Activated CD4-positive, CD25-positive, alpha-beta regulatory T cell treated with anti-CD3 and anti-CD28 coated beads, Interleukin-2, amount 50 U/mL, for 72 hours (primary cell): ENCODE measurements at regions not wholly inside any gene's neighbourhood (a gene's known extent, or its start where the extent isn't known, plus 50 kb on each side); places are given as distances from the start of the nearest gene placed in this dataset.
"Not testable (repeated sequence)": the region's sequence is repeated elsewhere in the genome, so short reads cannot be mapped to it uniquely, and the experiment has no call there.

ENCODE experiments used
- DNase-seq: peaks from one replicate; pipeline ENCODE4 v3.0.0; 2021

DNA sequence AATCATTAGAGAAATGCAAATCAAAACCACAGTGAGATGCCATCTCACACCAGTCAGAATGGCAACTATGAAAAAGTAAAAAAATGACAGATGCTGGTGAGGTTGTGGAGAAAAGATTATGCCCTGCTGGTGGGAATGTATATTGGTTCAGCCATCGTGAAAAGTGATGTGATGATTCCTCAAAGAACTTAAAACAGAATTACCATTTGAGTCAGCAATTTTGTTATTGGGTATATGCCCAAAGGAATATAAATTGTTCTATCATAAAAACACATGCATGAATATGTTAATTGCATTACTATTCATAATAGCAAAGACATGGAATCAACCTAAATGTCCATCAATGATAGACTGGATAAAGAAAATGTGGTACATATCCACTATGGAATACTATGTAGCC, 115.1 kb upstream of the OR4E1 start:
- not testable (repeated sequence) for DNase-seq

DNA sequence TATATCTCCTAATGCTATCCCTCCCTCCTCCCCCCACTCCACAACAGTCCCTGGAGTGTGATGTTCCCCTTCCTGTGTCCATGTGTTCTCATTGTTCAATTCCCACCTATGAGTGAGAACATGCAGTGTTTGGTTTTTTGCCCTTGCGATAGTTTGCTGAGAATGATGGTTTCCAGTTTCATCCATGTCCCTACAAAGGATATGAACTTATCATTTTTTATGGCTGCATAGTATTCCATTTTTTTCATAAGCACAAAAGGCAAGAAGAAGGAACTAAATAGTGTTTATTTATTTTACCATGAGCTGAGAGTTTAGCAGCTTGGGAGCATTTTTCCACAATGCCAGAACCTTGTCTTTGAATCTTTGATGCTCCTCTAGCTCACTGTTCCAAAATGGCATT, 113.6 kb upstream of the OR4E1 start:
- not testable (repeated sequence) for DNase-seq

DNA sequence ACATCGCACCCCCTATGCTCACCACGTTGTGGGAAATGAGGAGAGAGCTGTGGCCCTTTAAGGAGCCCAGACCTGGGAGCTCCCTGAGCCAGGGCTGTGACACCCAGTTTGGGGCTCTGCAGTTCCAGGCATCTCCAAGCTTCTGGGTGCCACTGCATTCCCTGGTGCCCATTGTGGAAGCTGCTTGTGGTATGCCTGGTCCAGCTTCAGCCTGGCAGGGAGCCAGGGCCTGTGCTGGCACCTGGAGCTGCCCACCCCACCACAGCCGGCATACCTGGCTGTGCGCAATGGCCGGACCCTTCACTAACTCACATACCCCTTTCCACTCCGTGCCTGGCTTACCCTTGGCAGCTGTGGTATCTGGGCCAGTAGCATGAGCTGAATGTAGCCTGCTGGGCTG, 107.9 kb upstream of the OR4E1 start:
- no peak for DNase-seq

DNA sequence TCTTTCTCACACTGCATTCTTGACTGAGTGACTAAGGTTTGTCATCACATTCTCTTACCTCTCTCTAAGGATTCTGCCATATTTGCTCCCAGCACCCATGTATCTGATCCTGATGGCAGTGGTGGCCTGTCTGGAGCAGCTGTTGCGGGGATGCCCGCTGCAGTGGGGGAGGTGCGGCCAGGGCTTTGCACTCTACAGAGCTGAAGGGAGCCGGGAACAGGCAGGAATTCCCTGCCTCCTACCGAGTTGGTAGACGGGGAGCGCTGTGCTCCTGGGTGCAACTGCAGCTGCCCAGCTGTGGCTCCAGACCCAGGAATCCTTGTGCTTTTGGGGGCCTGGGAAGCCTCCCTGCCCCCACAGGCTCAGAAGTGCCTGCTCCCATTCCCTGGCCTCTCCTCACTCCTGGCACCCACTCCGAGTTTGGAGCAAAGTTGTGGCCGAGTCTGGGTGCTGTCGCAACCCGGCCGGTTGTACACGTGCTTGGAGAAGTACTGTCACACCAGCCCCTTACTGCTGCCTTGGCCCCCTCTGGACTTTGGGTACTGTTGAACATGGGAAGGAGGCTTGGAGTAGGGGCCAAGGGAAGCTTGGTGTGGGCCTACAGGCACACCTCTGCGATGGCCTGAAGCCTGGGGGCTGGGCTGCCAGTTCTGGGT, 106.9 kb upstream of the OR4E1 start:
- DNase-seq = no peak

DNA sequence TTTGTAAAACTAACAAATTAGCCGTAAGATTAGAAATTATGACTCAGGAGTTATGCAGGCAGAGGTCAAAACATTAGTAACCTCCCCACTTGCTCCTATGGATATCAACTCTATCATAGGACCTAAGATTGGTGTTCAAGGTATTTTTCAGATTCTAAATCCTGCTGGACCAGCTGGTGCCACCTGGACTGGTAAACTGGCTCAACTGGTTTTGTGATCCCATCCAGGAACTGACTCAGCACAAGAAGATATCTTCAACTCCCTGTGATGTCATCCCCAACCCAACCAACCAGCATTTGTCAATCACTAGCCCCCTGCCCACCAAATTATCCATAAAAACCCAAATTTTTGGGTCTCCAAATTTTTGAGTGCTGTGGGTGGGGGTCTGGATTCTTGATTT, 98.1 kb upstream of the OR4E1 start:
- DNase-seq = no peak

DNA sequence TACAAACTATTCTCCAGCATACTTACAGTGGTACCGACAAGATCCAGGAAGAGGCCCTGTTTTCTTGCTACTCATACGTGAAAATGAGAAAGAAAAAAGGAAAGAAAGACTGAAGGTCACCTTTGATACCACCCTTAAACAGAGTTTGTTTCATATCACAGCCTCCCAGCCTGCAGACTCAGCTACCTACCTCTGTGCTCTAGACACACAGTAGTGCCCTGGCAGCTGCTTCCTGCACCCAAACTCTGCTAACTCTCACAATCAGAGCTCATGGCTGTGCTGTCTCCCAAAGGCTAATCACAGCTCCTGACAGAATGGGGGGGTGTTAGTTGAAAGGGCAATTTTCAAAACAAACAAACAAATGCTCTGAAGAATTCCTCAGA, 95.2 kb upstream of the OR4E1 start:
- DNase-seq = no peak

DNA sequence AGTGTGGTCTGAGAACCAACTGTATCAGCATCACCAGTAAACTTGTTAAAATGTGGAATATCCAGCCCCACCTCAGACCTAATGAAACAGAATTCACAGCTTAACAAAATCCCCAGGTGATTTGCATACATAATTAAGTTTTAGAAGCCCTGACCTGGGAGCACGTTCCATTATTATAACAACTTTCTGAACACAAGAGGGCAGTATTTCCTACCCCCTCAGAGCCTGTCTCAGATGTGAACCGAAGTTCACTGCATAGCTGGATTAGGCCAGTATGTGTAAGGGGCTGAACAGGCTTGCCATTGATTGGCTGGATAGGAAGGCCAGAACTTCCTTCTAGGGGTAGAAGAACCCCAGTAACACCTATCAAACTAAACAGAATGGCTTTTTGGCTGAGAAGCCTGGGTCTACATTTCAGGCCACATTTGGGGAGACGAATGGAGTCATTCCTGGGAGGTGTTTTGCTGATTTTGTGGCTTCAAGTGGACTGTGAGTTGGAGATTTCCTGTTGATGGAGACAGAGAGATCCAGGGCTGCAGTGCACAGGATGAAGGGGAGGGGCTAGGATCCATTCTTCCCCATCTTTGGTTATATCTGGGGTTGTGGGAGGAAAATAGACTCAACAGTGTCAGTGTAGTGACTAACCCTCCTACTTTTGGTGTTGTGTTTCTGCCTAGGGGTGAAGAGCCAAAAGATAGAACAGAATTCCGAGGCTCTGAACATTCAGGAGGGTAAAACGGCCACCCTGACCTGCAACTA, 94.7 kb upstream of the OR4E1 start:
- DNase-seq = no peak

DNA sequence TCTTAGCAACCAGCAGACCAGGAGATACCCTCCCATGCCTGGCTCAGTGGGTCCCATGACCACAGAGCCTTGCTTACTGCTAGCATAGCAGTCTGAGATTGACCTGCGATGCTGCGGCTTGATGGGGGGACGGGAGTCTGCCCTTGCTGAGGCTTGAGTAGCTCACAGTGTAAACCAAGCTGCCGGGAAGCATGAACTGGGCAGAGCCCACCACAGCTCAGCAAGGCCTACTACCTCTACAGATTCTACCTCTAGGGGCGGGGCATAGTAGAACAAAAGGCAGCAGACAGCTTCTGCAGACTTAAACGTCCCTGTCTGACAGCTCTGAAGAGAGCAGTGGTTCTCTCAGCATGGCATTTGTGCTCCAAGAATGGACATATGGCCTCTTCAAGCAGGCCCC, 86.7 kb upstream of the OR4E1 start:
- not testable (repeated sequence) for DNase-seq

DNA sequence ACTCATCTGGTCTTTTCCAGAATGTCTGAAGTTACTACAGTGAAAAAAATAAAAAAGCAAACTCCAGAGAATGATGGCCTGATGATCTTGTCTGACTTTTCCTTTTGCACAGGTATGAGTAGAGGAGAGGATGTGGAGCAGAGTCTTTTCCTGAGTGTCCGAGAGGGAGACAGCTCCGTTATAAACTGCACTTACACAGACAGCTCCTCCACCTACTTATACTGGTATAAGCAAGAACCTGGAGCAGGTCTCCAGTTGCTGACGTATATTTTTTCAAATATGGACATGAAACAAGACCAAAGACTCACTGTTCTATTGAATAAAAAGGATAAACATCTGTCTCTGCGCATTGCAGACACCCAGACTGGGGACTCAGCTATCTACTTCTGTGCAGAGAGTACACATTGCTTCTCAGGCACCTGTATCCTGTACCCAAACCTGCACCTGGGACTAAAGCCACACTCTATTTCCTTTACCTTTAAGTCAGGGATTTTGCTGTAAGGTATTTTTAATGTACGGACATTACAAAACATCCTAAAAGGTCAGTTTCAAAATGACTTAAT, 75.8 kb upstream of the OR4E1 start:
- DNase-seq = no peak

DNA sequence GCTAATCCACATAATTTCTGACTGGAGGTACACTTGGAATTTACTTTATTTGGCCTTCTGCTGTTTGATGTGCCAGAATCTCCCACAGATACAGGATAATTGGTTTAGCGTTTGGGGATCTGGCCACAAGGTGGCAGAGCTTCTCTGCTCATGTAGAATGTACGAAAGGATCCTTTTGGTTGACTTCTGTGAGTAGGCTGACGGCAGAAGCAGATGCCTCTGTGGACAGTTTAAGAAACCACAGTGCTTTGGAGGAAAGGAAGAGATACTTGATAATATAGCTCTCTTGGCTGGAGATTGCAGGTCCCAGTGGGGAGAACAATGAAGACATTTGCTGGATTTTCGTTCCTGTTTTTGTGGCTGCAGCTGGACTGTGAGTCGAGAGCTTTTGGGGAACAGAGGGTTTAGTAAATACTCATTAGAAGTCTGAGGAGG, 75.3 kb upstream of the OR4E1 start:
- peak; percentile 35 for DNase-seq

DNA sequence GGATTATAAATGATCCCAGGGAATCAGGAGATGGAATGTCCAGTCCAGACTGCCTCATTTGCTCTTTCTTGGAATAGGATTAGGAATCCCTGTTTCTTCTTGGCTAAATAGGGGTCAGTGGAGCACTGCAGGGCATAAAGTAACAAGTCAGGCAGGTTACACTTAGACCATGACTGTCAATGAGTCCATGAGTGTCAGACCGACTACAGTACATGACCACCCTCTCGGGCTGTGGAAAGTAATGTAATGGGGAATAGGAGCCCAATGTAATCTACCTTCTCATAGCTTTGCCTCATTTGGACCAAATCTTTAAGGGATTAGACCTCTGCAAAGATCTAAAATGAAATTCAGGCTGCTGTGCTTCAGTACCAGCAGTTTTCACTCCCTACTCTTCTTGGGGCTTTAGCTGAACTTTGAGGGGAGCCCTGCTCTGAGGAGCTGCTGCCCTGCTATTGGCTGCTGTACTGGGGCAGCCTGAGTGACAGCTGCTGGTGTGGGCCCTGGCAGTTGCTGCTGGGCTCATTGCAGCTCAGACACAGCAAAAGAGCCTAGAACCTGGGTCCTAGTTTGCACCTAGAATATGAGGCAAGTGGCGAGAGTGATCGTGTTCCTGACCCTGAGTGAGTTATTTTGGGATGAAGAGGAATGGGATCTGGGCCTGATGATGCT, 62.2 kb upstream of the OR4E1 start:
- DNase-seq = no peak

DNA sequence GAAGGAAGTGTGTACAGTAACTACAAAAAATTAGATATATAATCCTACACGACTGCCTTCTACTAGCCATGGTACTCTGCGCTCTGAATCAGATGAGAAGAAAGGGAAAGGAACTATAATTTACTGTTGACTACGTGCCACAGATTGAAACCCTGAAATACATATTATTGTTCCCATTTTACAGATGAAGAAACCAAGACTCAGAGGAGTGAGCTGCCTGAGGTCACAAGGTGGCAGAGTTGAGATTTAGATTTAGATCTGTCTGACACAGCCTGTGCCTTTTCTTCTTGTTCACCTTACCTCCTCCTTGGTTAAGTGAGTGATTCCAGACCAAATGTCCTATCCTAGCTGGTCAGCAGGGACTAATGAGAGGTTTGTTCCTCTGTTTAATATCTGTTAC, 61.6 kb upstream of the OR4E1 start:
- no peak for DNase-seq

DNA sequence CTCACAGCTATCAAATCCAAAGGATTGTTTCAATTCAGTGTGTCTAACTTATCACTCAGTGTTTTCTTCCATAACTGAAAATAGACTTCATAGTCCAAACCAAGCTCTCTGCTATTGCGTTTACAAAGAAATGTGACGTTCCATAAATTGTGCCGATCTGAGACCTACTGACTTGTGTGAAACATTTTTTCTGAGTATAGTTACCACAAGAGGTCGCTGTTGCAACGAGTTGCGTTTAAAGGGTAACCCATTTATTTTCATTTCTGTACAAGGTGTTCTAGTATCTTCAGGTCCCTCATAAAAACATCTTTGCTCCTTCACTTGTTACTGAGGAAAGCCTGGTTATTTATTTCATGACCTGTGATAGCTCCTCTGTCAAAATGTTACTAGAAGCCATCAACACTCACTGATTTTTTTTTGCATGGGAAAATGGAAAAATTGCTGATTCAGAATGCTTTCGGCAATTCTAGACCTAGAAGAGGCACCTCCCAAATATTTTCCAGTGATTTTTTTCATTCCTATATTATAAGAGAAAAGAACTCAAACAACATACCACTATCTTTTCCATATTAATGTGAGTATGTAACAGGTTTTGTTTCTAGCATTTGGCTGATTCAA, 60.9 kb upstream of the OR4E1 start:
- no peak for DNase-seq

DNA sequence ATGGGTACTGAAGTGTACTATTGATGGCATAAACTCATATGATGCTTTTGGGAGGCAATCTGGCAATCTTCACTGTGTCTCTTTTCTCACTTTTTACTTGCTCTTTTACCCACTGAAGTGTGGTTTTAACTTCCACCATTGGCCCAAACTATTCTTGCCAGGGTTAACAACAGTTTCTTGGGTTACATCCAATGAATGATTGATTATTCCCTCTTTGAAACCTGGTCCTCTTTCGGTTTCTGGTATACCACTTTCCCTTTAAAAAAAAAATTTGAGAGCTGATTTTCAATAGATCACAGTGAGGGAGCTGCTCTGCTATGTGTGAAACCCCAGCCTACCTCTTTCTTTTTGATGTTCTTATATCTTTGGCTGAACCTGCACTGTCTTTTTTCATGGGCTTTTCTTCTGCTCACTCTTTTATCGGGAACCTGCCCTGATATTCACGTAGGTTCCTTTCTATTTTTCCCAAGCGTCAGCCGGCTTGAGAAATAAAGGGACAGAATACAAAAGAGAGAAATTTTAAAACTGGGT, 56.1 kb upstream of the OR4E1 start:
- DNase-seq = no peak

DNA sequence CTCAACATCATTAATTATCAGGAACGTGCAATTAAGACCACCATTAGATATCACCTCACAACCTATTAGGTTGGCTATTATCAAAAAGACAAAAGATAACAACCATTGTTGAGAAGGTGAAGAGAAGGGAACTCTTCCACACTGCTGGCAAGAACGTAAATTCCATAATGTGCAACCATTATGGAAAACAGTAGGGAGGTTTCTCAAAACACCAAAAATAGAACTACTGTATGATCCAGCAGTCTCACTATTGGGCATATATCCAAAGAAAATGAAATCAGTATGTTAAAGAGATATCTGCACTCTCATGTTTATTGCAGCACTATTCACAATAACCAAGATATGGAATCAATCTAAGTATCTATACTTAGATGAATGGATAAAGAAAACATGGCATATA, 51.6 kb upstream of the OR4E1 start:
- no peak for DNase-seq

DNA sequence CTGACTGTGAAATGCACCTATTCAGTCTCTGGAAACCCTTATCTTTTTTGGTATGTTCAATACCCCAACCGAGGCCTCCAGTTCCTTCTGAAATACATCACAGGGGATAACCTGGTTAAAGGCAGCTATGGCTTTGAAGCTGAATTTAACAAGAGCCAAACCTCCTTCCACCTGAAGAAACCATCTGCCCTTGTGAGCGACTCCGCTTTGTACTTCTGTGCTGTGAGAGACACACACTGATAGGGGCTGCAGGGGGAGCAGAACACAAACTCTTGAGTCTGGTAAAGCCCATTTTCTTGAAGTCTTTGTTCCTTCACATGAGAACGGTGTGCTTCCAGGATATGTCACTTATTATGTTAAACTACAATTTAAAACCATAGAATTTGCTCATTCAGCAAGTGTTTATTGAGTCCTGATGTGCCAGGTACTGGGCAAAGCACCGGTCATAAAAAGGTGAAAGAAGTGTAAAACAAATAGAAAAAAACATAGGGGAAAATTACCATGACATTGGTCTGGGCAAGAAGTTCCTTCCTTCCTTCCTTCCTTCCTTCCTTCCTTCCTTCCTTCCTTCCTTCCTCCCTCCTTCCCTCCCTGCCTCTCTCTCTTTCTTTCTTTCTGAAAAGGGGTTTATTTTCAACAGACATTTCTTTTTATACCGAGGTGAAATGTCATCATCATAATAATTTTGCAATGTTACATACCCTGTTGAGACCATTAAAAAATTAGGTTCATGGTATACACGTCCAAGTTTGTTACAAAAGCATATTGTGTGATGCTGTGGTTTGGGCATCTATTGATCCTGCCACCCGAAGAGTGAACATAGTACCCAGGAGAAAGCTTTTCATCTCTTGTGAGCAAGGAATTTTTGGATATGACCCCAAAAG, 50.7 kb upstream of the OR4E1 start:
- DNase-seq = no peak

DNA sequence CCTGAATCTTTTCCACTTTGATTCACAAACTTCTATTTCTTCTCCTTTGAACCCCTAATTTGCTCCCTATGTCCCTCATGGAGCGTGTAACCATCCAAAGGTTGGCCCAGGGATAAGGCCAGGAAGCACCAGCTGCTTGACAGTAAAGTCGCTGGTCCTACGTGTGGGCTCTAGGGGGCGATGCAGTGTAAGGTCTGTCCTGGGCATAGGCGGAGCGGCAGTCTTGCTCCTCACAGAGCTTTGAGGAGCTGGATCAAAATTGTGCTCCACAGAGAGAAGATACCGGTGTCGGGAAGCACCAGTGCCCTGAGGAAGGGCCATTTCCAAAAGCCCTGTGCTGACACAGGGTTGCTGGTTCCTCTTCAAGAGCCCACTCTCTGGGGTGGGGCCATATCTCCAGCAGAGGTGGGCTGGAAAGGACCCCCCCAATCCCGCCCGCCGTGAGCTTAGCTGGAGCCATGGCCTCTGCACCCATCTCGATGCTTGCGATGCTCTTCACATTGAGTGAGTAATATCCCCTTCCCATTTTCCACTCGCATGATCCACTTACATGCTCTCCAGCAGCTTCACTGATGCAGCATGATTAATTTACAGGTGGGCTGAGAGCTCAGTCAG, 49.9 kb upstream of the OR4E1 start:
- DNase-seq = no peak
